GM18498 (cell line): ENCODE measurements at regions not wholly inside any gene's neighbourhood (a gene's known extent, or its start where the extent isn't known, plus 50 kb on each side); places are given as distances from the start of the nearest gene placed in this dataset.
"Not testable (repeated sequence)": the region's sequence is repeated elsewhere in the genome, so short reads cannot be mapped to it uniquely, and the experiment has no call there.

Source experiments
- ATAC-seq: cut with Tn5 transposase; IDR thresholded peaks from one replicate; pipeline ENCODE4 v1.9.1; 2021; ENCODE audit warnings: mild to moderate bottlenecking, moderate library complexity; ENCODE audit not compliant: unreplicated experiment

GRCh38 chr3:89000886-89001285 lies 106.5 kb upstream of the EPHA3 start:
- ATAC-seq, result no peak

- no peak for ATAC-seq
These were observed 105.2 kb upstream of the EPHA3 start for GRCh38 chr3:89002191-89002590.

- no peak for ATAC-seq
These were observed 93.9 kb upstream of the EPHA3 start for GRCh38 chr3:89013536-89013935.

- ATAC-seq, result no peak
These were observed 89.9 kb upstream of the EPHA3 start for GRCh38 chr3:89017531-89017930.

GRCh38 chr3:89025185-89025584 lies 82.2 kb upstream of the EPHA3 start:
- no peak for ATAC-seq

- no peak for ATAC-seq
These were observed 74.9 kb upstream of the EPHA3 start for GRCh38 chr3:89032346-89033013.

GRCh38 chr3:89034723-89035122 lies 72.7 kb upstream of the EPHA3 start:
- not testable (repeated sequence) for ATAC-seq

- no peak for ATAC-seq
These were observed 68.6 kb upstream of the EPHA3 start for GRCh38 chr3:89038869-89039268.

- no peak for ATAC-seq
These were observed 65.1 kb upstream of the EPHA3 start for GRCh38 chr3:89042236-89042835.

- ATAC-seq, result no peak
These were observed 64.0 kb upstream of the EPHA3 start for GRCh38 chr3:89043406-89043932.

GRCh38 chr3:89046661-89047060 lies 60.8 kb upstream of the EPHA3 start:
- ATAC-seq, result no peak

- ATAC-seq, result no peak
These were observed 58.3 kb upstream of the EPHA3 start for GRCh38 chr3:89049119-89049518.

- no peak for ATAC-seq
These were observed 55.0 kb upstream of the EPHA3 start for GRCh38 chr3:89052386-89052785.

GRCh38 chr3:89057398-89057797 lies 50.0 kb upstream of the EPHA3 start:
- ATAC-seq, result no peak
